ENCODE measurements at regions not wholly inside any gene's neighbourhood (a gene's known extent, or its start where the extent isn't known, plus 50 kb on each side); places are given as distances from the start of the nearest gene placed in this dataset.

GRCh38 chr15:46854564-46854963 is 862.7 kb upstream of the SEMA6D start:
- H3K27ac ChIP-seq = no peak overlapping the region
- TF ChIP-seq ZFX (IDR thresholded peaks at IDR 0.05; ENCODE audit: borderline replicate concordance) = no peak
- TF ChIP-seq, protein P1, sequence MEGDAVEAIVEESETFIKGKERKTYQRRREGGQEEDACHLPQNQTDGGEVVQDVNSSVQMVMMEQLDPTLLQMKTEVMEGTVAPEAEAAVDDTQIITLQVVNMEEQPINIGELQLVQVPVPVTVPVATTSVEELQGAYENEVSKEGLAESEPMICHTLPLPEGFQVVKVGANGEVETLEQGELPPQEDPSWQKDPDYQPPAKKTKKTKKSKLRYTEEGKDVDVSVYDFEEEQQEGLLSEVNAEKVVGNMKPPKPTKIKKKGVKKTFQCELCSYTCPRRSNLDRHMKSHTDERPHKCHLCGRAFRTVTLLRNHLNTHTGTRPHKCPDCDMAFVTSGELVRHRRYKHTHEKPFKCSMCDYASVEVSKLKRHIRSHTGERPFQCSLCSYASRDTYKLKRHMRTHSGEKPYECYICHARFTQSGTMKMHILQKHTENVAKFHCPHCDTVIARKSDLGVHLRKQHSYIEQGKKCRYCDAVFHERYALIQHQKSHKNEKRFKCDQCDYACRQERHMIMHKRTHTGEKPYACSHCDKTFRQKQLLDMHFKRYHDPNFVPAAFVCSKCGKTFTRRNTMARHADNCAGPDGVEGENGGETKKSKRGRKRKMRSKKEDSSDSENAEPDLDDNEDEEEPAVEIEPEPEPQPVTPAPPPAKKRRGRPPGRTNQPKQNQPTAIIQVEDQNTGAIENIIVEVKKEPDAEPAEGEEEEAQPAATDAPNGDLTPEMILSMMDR (IDR thresholded peaks at IDR 0.05) = no peak

- H3K27ac ChIP-seq = no peak overlapping the region
Measured at GRCh38 chr15:46855388-46855787, 861.9 kb upstream of the SEMA6D start.

GRCh38 chr15:46856839-46857502 is 860.3 kb upstream of the SEMA6D start:
- H3K27ac ChIP-seq = no peak overlapping the region
- TF ChIP-seq, protein P1 (IDR thresholded peaks at IDR 0.05) = no peak
- no peak for TF ChIP-seq ZFX (IDR thresholded peaks at IDR 0.05; ENCODE audit: borderline replicate concordance)

More at GRCh38 chr15:46855388-46855787, 861.9 kb upstream of the SEMA6D start:
- TF ChIP-seq, protein P1 (IDR thresholded peaks at IDR 0.05) = no peak
- TF ChIP-seq ZFX (IDR thresholded peaks at IDR 0.05; ENCODE audit: borderline replicate concordance) = no peak

GRCh38 chr15:46858150-46858549 is 859.2 kb upstream of the SEMA6D start:
- TF ChIP-seq, protein P1 (IDR thresholded peaks at IDR 0.05) = no peak
- no peak for TF ChIP-seq ZFX (IDR thresholded peaks at IDR 0.05; ENCODE audit: borderline replicate concordance)
- no peak overlapping the region for H3K27ac ChIP-seq

- TF ChIP-seq, protein P1 (IDR thresholded peaks at IDR 0.05) = no peak
- no peak for TF ChIP-seq ZFX (IDR thresholded peaks at IDR 0.05; ENCODE audit: borderline replicate concordance)
- no peak overlapping the region for H3K27ac ChIP-seq
Measured at GRCh38 chr15:46861796-46862195, 855.5 kb upstream of the SEMA6D start.

GRCh38 chr15:46865155-46865554 is 852.1 kb upstream of the SEMA6D start:
- TF ChIP-seq, protein P1 (IDR thresholded peaks at IDR 0.05) = no peak
- TF ChIP-seq ZFX (IDR thresholded peaks at IDR 0.05; ENCODE audit: borderline replicate concordance) = no peak
- no peak overlapping the region for H3K27ac ChIP-seq

GRCh38 chr15:46872286-46872980 is 844.9 kb upstream of the SEMA6D start:
- no peak for TF ChIP-seq ZFX (IDR thresholded peaks at IDR 0.05; ENCODE audit: borderline replicate concordance)
- TF ChIP-seq, protein P1 (IDR thresholded peaks at IDR 0.05) = no peak
- H3K27ac ChIP-seq = no peak overlapping the region
